Natural killer cell (primary cell): ENCODE measurements at regions not wholly inside any gene's neighbourhood (a gene's known extent, or its start where the extent isn't known, plus 50 kb on each side); places are given as distances from the start of the nearest gene placed in this dataset.
"Not testable (repeated sequence)": the region's sequence is repeated elsewhere in the genome, so short reads cannot be mapped to it uniquely, and the experiment has no call there.

Experiments
- ATAC-seq, 3 donors: fragments of 150-1000 bp in 2 of 3; fragments of 200-7000 bp in 1 of 3; cut with Tn5 transposase; 1 replicate in 1 of 3; 2 replicates in 2 of 3; pipeline ENCODE4 v1.10.0; 2021; ENCODE audit warnings: mild to moderate bottlenecking in 2 of 3, moderate library complexity in 2 of 3
- DNase-seq, 2 donors: peaks; one replicate each; pipeline versions ENCODE4 v3.0.0 to v3.0.0-alpha.2; 2013 to 2021; ENCODE audit warnings: mixed read lengths in 1 of 2
- H3K27ac ChIP-seq: one replicate; pipeline ENCODE4 v1.5.1; 2013; ENCODE audit warnings: mild to moderate bottlenecking, low read length
- H3K27me3 ChIP-seq: one replicate; pipeline ENCODE4 v1.6.1; 2013; ENCODE audit warnings: low read length; ENCODE audit not compliant: control insufficient read depth, insufficient read depth
- H3K36me3 ChIP-seq: one replicate; pipeline ENCODE4 v1.6.1; 2013; ENCODE audit warnings: low read length; ENCODE audit not compliant: control insufficient read depth, insufficient read depth
- H3K4me1 ChIP-seq: one replicate; pipeline ENCODE4 v1.6.1; 2013; ENCODE audit warnings: low read length; ENCODE audit not compliant: control insufficient read depth, insufficient read depth
- H3K4me3 ChIP-seq: one replicate; pipeline ENCODE4 v1.5.1; 2013; ENCODE audit warnings: low read length
- H3K9me3 ChIP-seq: one replicate; pipeline ENCODE4 v1.6.1; 2013; ENCODE audit warnings: low read length; ENCODE audit not compliant: control insufficient read depth, insufficient read depth
- H3K27ac Mint-ChIP-seq, 2 donors: one replicate each; pipeline ENCODE4 v1.8.0; 2022; ENCODE audit warnings: mild to moderate bottlenecking in 2 of 2, mixed read lengths in 2 of 2, moderate library complexity in 1 of 2
- H3K27me3 Mint-ChIP-seq, 2 donors: one replicate each; pipeline ENCODE4 v1.8.0; 2022; ENCODE audit warnings: low read depth in 2 of 2, mixed read lengths in 2 of 2
- H3K36me3 Mint-ChIP-seq: one replicate; pipeline ENCODE4 v1.8.0; 2022; ENCODE audit warnings: mixed read lengths
- H3K4me1 Mint-ChIP-seq, 2 donors: one replicate each; pipeline ENCODE4 v1.8.0; 2022; ENCODE audit warnings: mixed read lengths in 2 of 2
- H3K4me3 Mint-ChIP-seq: one replicate; pipeline ENCODE4 v1.8.0; 2022; ENCODE audit warnings: mild to moderate bottlenecking, moderate library complexity, mixed read lengths
- H3K9me3 Mint-ChIP-seq, 2 donors: one replicate each; pipeline ENCODE4 v1.8.0; 2022; ENCODE audit warnings: mixed read lengths in 2 of 2
- CTCF ChIP-seq: fragments of 200-600 bp; IDR thresholded peaks from one replicate; pipeline ENCODE4 v1.8.0; 2022; ENCODE audit warnings: antibody characterized with exemption
- WGBS: methylation state at CpG from one replicate; pipeline ENCODE4 v1.1.7; 2013; ENCODE audit warnings: missing lambda C conversion rate; ENCODE audit not compliant: insufficient coverage; 5-methylcytosine and 5-hydroxymethylcytosine counted together
- intact Hi-C: fragments of 100-400 bp; cut with micrococcal nuclease; formaldehyde crosslinking; loops from one replicate; pipeline ENCODE4 v1.14.2; 2022

DNA sequence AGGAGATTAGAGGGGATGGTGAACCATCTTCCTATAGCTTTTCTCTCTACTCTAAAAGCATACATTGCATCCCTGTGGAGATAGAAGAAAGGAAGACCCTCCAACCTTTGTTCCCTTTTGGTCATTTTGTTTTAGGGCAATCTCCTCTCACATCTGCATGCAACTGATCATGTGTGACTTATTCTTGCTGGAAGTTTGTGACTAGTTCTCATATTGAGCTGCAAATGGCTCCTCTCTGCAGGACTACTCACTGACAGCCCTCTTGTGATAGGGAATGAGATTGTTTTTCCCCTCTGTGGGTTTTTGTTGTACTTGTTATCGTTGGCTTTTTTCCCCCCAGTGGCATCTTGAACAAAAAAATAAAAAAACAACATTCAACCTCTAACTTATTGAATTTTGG is 416.0 kb upstream of the CNTNAP5 start:
- Mint-ChIP-seq H3K4me1 (no peaks in the 10 kb centered on the region), H3K36me3 (peaks cover 11% of the 10 kb centered on the region), H3K9me3 (peaks cover 10 to 11% of the 10 kb centered on the region in 2 donors), H3K27me3 (no peaks in the 10 kb centered on the region), H3K27ac (no peak overlapping the region), H3K4me3 (no peak overlapping the region)
- H3K36me3 ChIP-seq = no peaks in the 10 kb centered on the region
- no peak for TF ChIP-seq CTCF
- ATAC-seq = no peak
- intact Hi-C loops = no loop called here
- H3K9me3 ChIP-seq = no peaks in the 10 kb centered on the region
- H3K27ac ChIP-seq = no peak overlapping the region
- no peaks in the 10 kb centered on the region for H3K4me1 ChIP-seq
- H3K27me3 ChIP-seq = no peaks in the 10 kb centered on the region
- H3K4me3 ChIP-seq = no peak overlapping the region
- no peak for DNase-seq
- no CpG with 5 or more reads among the region's 1 CpG for WGBS

DNA sequence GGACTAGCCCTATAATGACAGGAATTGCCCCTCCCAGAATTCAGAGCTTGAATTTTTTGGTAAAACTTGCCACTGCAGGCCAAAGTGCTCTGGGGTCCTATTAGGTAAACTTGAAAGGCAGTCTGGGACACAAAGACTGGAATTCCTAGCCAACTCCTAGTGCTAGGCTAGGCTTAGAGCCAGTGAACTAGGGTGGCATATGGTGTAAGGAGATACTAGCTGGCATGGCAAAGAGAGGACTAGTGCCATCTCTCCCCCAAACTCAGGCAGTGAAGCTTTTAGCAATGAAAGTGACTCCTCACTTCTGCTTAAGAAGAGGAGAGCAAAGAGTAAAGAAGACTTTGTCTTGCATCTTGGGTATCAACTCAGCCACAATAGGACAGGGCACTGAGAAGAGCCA is 410.5 kb upstream of the CNTNAP5 start:
- Mint-ChIP-seq H3K4me3 (no peak overlapping the region), H3K36me3 (peaks cover 22% of the 10 kb centered on the region), H3K27ac (no peak overlapping the region), H3K27me3 (no peaks in the 10 kb centered on the region), H3K9me3 (peaks cover 15 to 22% of the 10 kb centered on the region in 2 donors), H3K4me1 (no peaks in the 10 kb centered on the region)
- ATAC-seq = no peak
- H3K36me3 ChIP-seq = no peaks in the 10 kb centered on the region
- no peak for DNase-seq
- H3K9me3 ChIP-seq = peaks cover 13% of the 10 kb centered on the region
- no peak overlapping the region for H3K4me3 ChIP-seq
- H3K4me1 ChIP-seq = no peaks in the 10 kb centered on the region
- TF ChIP-seq CTCF = no peak
- no peak overlapping the region for H3K27ac ChIP-seq
- no peaks in the 10 kb centered on the region for H3K27me3 ChIP-seq
- intact Hi-C loops = no loop called here

DNA sequence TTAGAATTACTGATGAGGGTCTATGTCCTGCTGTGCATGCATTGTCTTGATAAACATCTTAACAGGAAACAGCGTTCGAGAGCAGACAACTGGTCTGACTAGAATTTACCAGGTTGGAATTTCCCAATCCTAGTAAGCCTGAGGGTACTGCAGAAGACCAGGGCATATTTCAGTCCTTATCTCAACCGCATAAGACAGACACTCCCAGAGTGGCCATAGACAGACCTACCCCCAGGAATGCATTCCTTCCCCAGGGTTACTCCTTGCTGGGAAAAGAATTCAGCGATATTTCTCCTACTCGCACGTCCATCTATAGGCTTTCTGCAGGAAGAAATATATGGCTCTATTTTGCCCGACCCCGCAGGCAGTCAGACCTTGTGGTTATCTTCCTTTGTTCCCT is 406.4 kb upstream of the CNTNAP5 start:
- Mint-ChIP-seq H3K36me3 (peaks cover 18% of the 10 kb centered on the region), H3K9me3 (peaks cover 10 to 16% of the 10 kb centered on the region in 2 donors)
- H3K27ac ChIP-seq, intact Hi-C loops, H3K27ac Mint-ChIP-seq, H3K4me1 ChIP-seq, H3K27me3 ChIP-seq, H3K4me1 Mint-ChIP-seq, ATAC-seq, H3K4me3 Mint-ChIP-seq, H3K4me3 ChIP-seq, H3K36me3 ChIP-seq, DNase-seq, H3K27me3 Mint-ChIP-seq: not testable (repeated sequence)
- H3K9me3 ChIP-seq = peaks cover 13% of the 10 kb centered on the region
- 84% methylated on average over 8 of the region's 8 CpGs for WGBS

GRCh38 chr2:123624816-123625215 is 400.3 kb upstream of the CNTNAP5 start:
- Mint-ChIP-seq H3K27ac (no peak overlapping the region), H3K9me3 (peaks cover 9 to 12% of the 10 kb centered on the region in 2 donors), H3K27me3 (no peaks in the 10 kb centered on the region), H3K4me1 (no peaks in the 10 kb centered on the region), H3K36me3 (peaks cover 4% of the 10 kb centered on the region), H3K4me3 (no peak overlapping the region)
- no peaks in the 10 kb centered on the region for H3K9me3 ChIP-seq
- WGBS = 98% methylated on average over 2 of the region's 3 CpGs
- no peaks in the 10 kb centered on the region for H3K36me3 ChIP-seq
- H3K4me1 ChIP-seq = no peaks in the 10 kb centered on the region
- H3K4me3 ChIP-seq = no peak overlapping the region
- DNase-seq = no peak
- H3K27me3 ChIP-seq = no peaks in the 10 kb centered on the region
- no peak overlapping the region for H3K27ac ChIP-seq
- no peak for TF ChIP-seq CTCF
- intact Hi-C loops = no loop called here
- ATAC-seq = no peak
